MM.1S (cell line): ENCODE measurements at regions not wholly inside any gene's neighbourhood (a gene's known extent, or its start where the extent isn't known, plus 50 kb on each side); places are given as distances from the start of the nearest gene placed in this dataset.

ENCODE experiments used
- CTCF ChIP-seq: fragments of 300-600 bp; sonication (generic); IDR thresholded peaks from 2 replicates; pipeline ENCODE4 v1.5.1; 2016; ENCODE audit warnings: antibody characterized with exemption, low read length, mixed read lengths
- EZH2 ChIP-seq: fragments of 300-600 bp; sonication (generic); optimal IDR thresholded peaks from 2 replicates; pipeline ENCODE3; 2017; ENCODE audit warnings: low read depth, mild to moderate bottlenecking, antibody characterized with exemption, low read length, mixed read lengths
- EZH2phosphoT487 ChIP-seq: fragments of 300-600 bp; sonication (generic); IDR thresholded peaks from 2 replicates; pipeline ENCODE4 v1.6.1; 2018; ENCODE audit warnings: antibody characterized with exemption, low read length

DNA sequence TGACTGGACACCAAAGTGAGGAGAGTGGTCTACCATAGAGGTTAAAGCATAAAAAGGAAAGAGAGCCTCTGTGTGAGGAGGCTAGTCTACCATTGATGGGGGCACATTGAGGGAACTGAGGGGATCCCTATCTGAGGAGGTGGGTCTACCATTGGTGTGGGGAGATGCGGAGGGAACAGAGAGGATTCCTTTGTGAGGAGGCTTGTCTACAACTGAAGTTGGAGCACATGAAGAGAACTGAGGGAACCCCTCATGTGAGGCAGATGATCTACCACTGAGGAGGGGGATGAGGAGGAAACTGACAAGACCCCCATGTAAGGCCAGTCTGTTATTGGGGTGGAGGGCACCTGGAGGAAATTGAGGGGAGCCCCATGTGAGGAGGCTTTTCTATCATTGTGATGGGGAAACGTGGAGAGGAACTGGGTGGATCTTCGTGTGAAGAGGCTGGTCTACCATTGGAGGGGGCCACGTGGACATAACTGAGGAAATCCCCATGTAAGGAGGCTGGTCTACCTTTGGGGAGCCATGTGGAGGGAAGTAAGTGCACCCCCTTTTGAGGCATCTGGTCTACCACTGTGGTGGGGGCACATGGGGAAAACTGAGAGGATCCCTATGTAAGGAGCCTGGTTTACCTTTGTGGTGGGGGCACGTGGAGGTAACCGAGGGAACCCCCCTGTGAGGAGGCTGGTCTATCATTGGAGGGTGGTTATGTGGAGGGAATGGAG, 160.1 kb downstream of the FBLN2 start:
- no peak for TF ChIP-seq CTCF
- TF ChIP-seq EZH2 = no peak
- TF ChIP-seq EZH2phosphoT487 = no peak
